SU-DHL-6 (cell line): ENCODE measurements at regions not wholly inside any gene's neighbourhood (a gene's known extent, or its start where the extent isn't known, plus 50 kb on each side); places are given as distances from the start of the nearest gene placed in this dataset.

Experiments used
- H2AFZ ChIP-seq: fragments of 200-600 bp; sonication (generic); 2 replicates; pipeline ENCODE4 v1.6.1; 2014; ENCODE audit warnings: low read depth, mild to moderate bottlenecking, moderate library complexity, mixed read lengths, antibody characterized with exemption, low read length; ENCODE audit not compliant: severe bottlenecking
- H3F3A ChIP-seq: fragments of 200-600 bp; shearing (Covaris generic); 2 replicates; pipeline ENCODE4 v1.6.0; 2016; ENCODE audit warnings: antibody characterized with exemption, mild to moderate bottlenecking; ENCODE audit not compliant: insufficient read depth
- H3K27ac ChIP-seq: fragments of 200-600 bp; sonication (generic); 2 replicates; pipeline ENCODE4 v1.5.1; 2016; ENCODE audit warnings: low read depth, mild to moderate bottlenecking, low read length, moderate library complexity, mixed read lengths
- H3K27me3 ChIP-seq: fragments of 200-600 bp; sonication (generic), shearing (Covaris generic); 2 replicates; pipeline ENCODE4 v1.6.0; 2014; ENCODE audit warnings: mild to moderate bottlenecking, low read length
- H3K36me3 ChIP-seq: fragments of 200-600 bp; sonication (generic); 2 replicates; pipeline ENCODE4 v1.6.1; 2014; ENCODE audit warnings: mild to moderate bottlenecking, low read length, mixed read lengths
- H3K4me2 ChIP-seq: fragments of 300-600, 200-600 bp; shearing (Covaris generic), sonication (generic); 2 replicates; pipeline ENCODE4 v1.6.0; 2014; ENCODE audit warnings: low read length, low read depth, mild to moderate bottlenecking; ENCODE audit not compliant: poor library complexity, severe bottlenecking
- H3K4me3 ChIP-seq: fragments of 200-600 bp; sonication (generic); 2 replicates; pipeline ENCODE4 v1.5.1; 2014; ENCODE audit warnings: antibody characterized with exemption, low read length, mild to moderate bottlenecking, mixed read lengths; ENCODE audit not compliant: insufficient read depth, poor library complexity, severe bottlenecking
- H3K79me2 ChIP-seq: fragments of 200-600 bp; sonication (generic); 2 replicates; pipeline ENCODE4 v1.6.1; 2014; ENCODE audit warnings: mild to moderate bottlenecking, low read length, moderate library complexity; ENCODE audit not compliant: insufficient read depth
- H3K9ac ChIP-seq: fragments of 200-600 bp; sonication (generic); 2 replicates; pipeline ENCODE4 v1.7.0; 2014; ENCODE audit warnings: mild to moderate bottlenecking, low read length
- H3K9me2 ChIP-seq: fragments of 200-600 bp; sonication (generic); replicated peaks from 2 replicates; pipeline ENCODE4 v1.6.1; 2014; ENCODE audit warnings: low read length; ENCODE audit not compliant: insufficient read depth
- H3K9me3 ChIP-seq: fragments of 200-600 bp; sonication (generic); 2 replicates; pipeline ENCODE4 v1.6.1; 2014; ENCODE audit warnings: low read length, mixed read lengths; ENCODE audit not compliant: insufficient read depth
- H4K20me1 ChIP-seq: fragments of 200-600 bp; sonication (generic); 2 replicates; pipeline ENCODE4 v1.6.1; 2014; ENCODE audit warnings: low read depth, mild to moderate bottlenecking, antibody characterized with exemption, low read length, moderate library complexity, mixed read lengths
- EZH2phosphoT487 ChIP-seq: fragments of 200-600 bp; sonication (generic), shearing (Covaris generic); conservative IDR thresholded peaks from 2 replicates; pipeline ENCODE4 v1.6.1; 2018; ENCODE audit warnings: mild to moderate bottlenecking, antibody characterized with exemption, low read length, moderate library complexity, mixed read lengths
- TF ChIP-seq, protein P1 (sequence below): fragments of 200-600 bp; sonication (generic); IDR thresholded peaks from one replicate; pipeline ENCODE4 v1.5.1; 2017; ENCODE audit warnings: antibody characterized with exemption, mild to moderate bottlenecking, low read length, moderate library complexity; ENCODE audit not compliant: insufficient read depth, poor library complexity, severe bottlenecking

DNA sequence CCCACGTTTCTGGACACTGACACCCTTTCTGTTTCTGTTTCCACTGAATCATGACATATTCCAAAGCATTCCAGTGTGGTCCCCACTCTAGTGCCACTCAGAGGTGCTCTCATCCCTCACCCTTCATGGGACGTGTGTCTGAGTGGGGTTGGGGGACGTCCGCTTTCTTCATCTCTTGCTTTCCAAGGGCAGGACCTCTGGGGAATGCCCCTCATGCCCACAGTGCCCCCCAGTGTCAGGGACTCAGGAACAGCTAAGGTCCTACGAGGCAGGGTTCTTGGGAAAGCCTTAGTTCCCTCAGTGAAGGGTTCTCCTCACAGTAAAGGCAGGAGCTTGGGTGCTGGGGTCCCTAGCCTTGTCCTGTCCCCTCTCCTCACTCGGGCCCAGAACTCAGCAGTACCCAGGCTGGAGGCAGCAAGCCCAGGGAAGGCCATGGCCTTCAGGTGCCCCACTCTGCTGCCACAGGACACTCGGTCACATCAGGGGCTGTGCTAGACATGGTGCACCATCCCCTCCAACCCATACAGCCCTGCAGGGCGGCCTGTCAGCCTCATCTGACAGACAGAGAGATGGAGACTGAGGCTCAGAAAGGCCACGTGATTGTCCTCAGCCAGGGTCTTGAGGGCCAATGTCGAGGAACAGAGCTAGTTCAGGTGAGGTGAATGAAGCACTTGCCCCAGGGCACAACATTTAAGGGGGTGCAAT lies 261.0 kb downstream of the TLE3 start:
- Histone ChIP-seq H3K9ac (no peak overlapping the region), H3K27me3 (no peaks in the 10 kb centered on the region), H3K36me3 (no peaks in the 10 kb centered on the region), H3K9me2 (no peaks in the 10 kb centered on the region), H4K20me1 (no peaks in the 10 kb centered on the region), H3K4me2 (no peak overlapping the region), H3K27ac (no peak overlapping the region), H3K4me3 (no peak overlapping the region), H2AFZ (no peak overlapping the region), H3F3A (no peaks in the 10 kb centered on the region), H3K9me3 (no peaks in the 10 kb centered on the region), H3K79me2 (no peaks in the 10 kb centered on the region)
- TF ChIP-seq, protein P1, sequence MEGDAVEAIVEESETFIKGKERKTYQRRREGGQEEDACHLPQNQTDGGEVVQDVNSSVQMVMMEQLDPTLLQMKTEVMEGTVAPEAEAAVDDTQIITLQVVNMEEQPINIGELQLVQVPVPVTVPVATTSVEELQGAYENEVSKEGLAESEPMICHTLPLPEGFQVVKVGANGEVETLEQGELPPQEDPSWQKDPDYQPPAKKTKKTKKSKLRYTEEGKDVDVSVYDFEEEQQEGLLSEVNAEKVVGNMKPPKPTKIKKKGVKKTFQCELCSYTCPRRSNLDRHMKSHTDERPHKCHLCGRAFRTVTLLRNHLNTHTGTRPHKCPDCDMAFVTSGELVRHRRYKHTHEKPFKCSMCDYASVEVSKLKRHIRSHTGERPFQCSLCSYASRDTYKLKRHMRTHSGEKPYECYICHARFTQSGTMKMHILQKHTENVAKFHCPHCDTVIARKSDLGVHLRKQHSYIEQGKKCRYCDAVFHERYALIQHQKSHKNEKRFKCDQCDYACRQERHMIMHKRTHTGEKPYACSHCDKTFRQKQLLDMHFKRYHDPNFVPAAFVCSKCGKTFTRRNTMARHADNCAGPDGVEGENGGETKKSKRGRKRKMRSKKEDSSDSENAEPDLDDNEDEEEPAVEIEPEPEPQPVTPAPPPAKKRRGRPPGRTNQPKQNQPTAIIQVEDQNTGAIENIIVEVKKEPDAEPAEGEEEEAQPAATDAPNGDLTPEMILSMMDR = no peak
- no peak for TF ChIP-seq EZH2phosphoT487

DNA sequence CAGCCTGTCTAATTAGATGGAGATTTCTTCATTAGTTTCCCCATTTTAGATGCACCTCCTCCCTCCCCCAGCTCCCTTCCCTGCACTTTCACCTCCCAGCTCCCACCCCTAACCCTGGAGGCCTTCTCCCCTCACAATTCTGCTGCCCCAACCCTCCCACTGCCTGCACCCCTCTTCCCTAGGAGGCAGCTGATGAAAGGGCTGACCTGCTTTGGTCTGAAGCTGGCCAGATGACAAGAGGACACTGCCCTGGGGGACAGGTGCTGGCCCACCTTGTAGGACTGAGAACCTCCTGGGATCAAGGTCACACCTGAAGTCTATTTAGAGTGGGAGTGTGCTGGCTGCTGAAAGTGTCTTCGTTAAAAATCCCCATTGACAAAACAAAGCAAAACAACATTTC lies 259.4 kb downstream of the TLE3 start:
- Histone ChIP-seq H3K9me3 (no peaks in the 10 kb centered on the region), H3K9me2 (no peaks in the 10 kb centered on the region), H3K27ac (no peak overlapping the region), H3K79me2 (no peaks in the 10 kb centered on the region), H3K4me2 (no peak overlapping the region), H2AFZ (no peak overlapping the region), H3K9ac (no peak overlapping the region), H4K20me1 (no peaks in the 10 kb centered on the region), H3K4me3 (no peak overlapping the region), H3K27me3 (no peaks in the 10 kb centered on the region), H3K36me3 (no peaks in the 10 kb centered on the region), H3F3A (no peaks in the 10 kb centered on the region)
- TF ChIP-seq, protein P1 = no peak
- TF ChIP-seq EZH2phosphoT487 = no peak

DNA sequence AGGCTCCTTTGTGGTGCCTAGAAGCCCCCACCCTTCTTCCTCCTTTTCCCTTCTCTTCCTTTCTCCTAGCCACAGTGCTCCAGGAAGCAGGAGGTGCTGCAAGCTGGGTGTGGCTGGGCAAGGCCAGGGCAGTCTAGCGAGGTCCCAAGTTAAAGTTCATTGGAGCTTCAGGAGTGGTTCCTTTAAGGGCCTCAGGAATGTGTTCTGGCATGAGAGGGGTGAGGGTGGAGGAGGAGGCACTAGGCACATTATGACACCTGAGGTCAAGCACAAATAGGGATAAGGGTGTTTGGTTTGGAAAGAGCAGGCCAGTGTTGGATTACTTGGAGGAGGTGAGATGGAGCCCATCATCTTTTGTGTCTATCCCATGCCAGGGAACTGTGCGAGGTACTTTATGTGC lies 258.7 kb downstream of the TLE3 start:
- TF ChIP-seq, protein P1 = no peak
- no peak for TF ChIP-seq EZH2phosphoT487
- no peak overlapping the region for H3K9ac ChIP-seq
- H3K27me3 ChIP-seq = no peaks in the 10 kb centered on the region
- no peaks in the 10 kb centered on the region for H4K20me1 ChIP-seq
- H3F3A ChIP-seq = no peaks in the 10 kb centered on the region
- H3K36me3 ChIP-seq = no peaks in the 10 kb centered on the region
- no peaks in the 10 kb centered on the region for H3K9me3 ChIP-seq
- H3K27ac ChIP-seq = no peak overlapping the region
- H3K9me2 ChIP-seq = no peaks in the 10 kb centered on the region
- no peaks in the 10 kb centered on the region for H3K79me2 ChIP-seq
- H3K4me3 ChIP-seq = no peak overlapping the region
- H3K4me2 ChIP-seq = no peak overlapping the region
- no peak overlapping the region for H2AFZ ChIP-seq
